Tibial artery (tissue), 4 donors: ENCODE measurements at regions not wholly inside any gene's neighbourhood (a gene's known extent, or its start where the extent isn't known, plus 50 kb on each side); places are given as distances from the start of the nearest gene placed in this dataset.

ENCODE experiments used
- DNase-seq, 2 donors: peaks; one replicate each; pipeline ENCODE4 v3.0.0-alpha.2; 2019
- H3K27ac ChIP-seq, 2 donors: fragments of 200-600 bp; sonication (generic) in 1 of 2; 1 replicate in 1 of 2; 2 replicates in 1 of 2; pipeline ENCODE4 v1.5.1; 2018 to 2019; ENCODE audit warnings: mild to moderate bottlenecking in 1 of 2
- H3K27me3 ChIP-seq, 2 donors: fragments of 200-600 bp; sonication (generic) in 1 of 2; one replicate each; pipeline versions ENCODE4 v1.5.1 to v1.6.0; 2016 to 2019
- H3K36me3 ChIP-seq, 3 donors: fragments of 200-600 bp; sonication (generic) in 2 of 3; one replicate each; pipeline ENCODE4 v1.5.1; 2016 to 2019; ENCODE audit warnings: mild to moderate bottlenecking in 2 of 3
- H3K4me1 ChIP-seq, 4 donors: fragments of 200-600 bp; sonication (generic) in 2 of 4; 1 replicate in 3 of 4; 2 replicates in 1 of 4; pipeline ENCODE4 v1.5.1; 2016 to 2019
- H3K4me3 ChIP-seq, 2 donors: fragments of 200-600 bp; sonication (generic) in 1 of 2; 1 replicate in 1 of 2; 2 replicates in 1 of 2; pipeline ENCODE4 v1.5.1; 2018 to 2019; ENCODE audit warnings: mild to moderate bottlenecking in 2 of 2
- H3K9me3 ChIP-seq, 3 donors: fragments of 200-600 bp; sonication (generic) in 1 of 3; one replicate each; pipeline ENCODE4 v1.5.1; 2016 to 2019
- CTCF ChIP-seq, 2 experiments: fragments of 200-600 bp in 1 of 2; fragments of 450-650 bp in 1 of 2; IDR thresholded peaks; one replicate each; pipeline ENCODE4 v1.5.1; 2017 to 2019; ENCODE audit warnings: antibody characterized with exemption in 2 of 2, mild to moderate bottlenecking in 1 of 2, moderate library complexity in 1 of 2
- intact Hi-C: fragments of 100-400 bp; cut with DNase I; formaldehyde crosslinking; loops from one replicate; pipeline ENCODE4 v1.15.0; 2023; ENCODE audit warnings: low total_unique reads

- H3K4me3 ChIP-seq = no peak overlapping the region
- DNase-seq = no peak
- H3K4me1 ChIP-seq = no peaks in the 10 kb centered on the region
- H3K27ac ChIP-seq = no peak overlapping the region
- intact Hi-C loops = no loop called here
- H3K9me3 ChIP-seq = no peaks in the 10 kb centered on the region
- no peak for TF ChIP-seq CTCF (IDR thresholded peaks at IDR 0.05)
- no peaks in the 10 kb centered on the region for H3K36me3 ChIP-seq
- no peaks in the 10 kb centered on the region for H3K27me3 ChIP-seq
These were observed 80.6 kb upstream of the SLCO6A1 start for GRCh38 chr5:102579379-102579778.

GRCh38 chr5:102581011-102581410 is 82.2 kb upstream of the SLCO6A1 start:
- H3K4me3 ChIP-seq = no peak overlapping the region
- DNase-seq = no peak
- H3K9me3 ChIP-seq = no peaks in the 10 kb centered on the region
- no peak overlapping the region for H3K27ac ChIP-seq
- intact Hi-C loops = loop anchor here (5.0 to 10.0 kb wide), 2 partner anchors 461 to 554 kb away; no protein-coding TSS in a partner anchor
- no peaks in the 10 kb centered on the region for H3K4me1 ChIP-seq
- no peaks in the 10 kb centered on the region for H3K27me3 ChIP-seq
- TF ChIP-seq CTCF (IDR thresholded peaks at IDR 0.05) = no peak
- H3K36me3 ChIP-seq = no peaks in the 10 kb centered on the region

- intact Hi-C loops = loop anchor here (5.0 to 10.0 kb wide), 2 partner anchors 460 to 552 kb away; no protein-coding TSS in a partner anchor
- H3K36me3 ChIP-seq = no peaks in the 10 kb centered on the region
- TF ChIP-seq CTCF (IDR thresholded peaks at IDR 0.05) = no peak
- no peaks in the 10 kb centered on the region for H3K9me3 ChIP-seq
- H3K27me3 ChIP-seq = no peaks in the 10 kb centered on the region
- no peak overlapping the region for H3K4me3 ChIP-seq
- no peak for DNase-seq
- H3K27ac ChIP-seq = no peak overlapping the region
- H3K4me1 ChIP-seq = no peaks in the 10 kb centered on the region
These were observed 83.9 kb upstream of the SLCO6A1 start for GRCh38 chr5:102582696-102583095.

- peak; percentile 35 to 47 for TF ChIP-seq CTCF (IDR thresholded peaks at IDR 0.05)
- Histone ChIP-seq H3K4me3 (no peak overlapping the region), H3K27me3 (no peaks in the 10 kb centered on the region), H3K4me1 (no peaks in the 10 kb centered on the region), H3K9me3 (no peaks in the 10 kb centered on the region), H3K27ac (no peak overlapping the region), H3K36me3 (no peaks in the 10 kb centered on the region)
- DNase-seq = no peak
- intact Hi-C loops = loop anchor here (5.0 to 10.0 kb wide), 2 partner anchors 459 to 551 kb away; no protein-coding TSS in a partner anchor
These were observed 84.7 kb upstream of the SLCO6A1 start for GRCh38 chr5:102583276-102584124.

- H3K4me3 ChIP-seq = no peak overlapping the region
- DNase-seq = no peak
- H3K27ac ChIP-seq = no peak overlapping the region
- H3K9me3 ChIP-seq = no peaks in the 10 kb centered on the region
- no peaks in the 10 kb centered on the region for H3K36me3 ChIP-seq
- intact Hi-C loops = loop anchor here (10.0 kb wide), 1 partner anchor 545 kb away; no protein-coding TSS in a partner anchor
- TF ChIP-seq CTCF (IDR thresholded peaks at IDR 0.05) = no peak
- no peaks in the 10 kb centered on the region for H3K4me1 ChIP-seq
- no peaks in the 10 kb centered on the region for H3K27me3 ChIP-seq
These were observed 90.9 kb upstream of the SLCO6A1 start for GRCh38 chr5:102589661-102590060.
